Ovary (tissue), 7 donors: ENCODE measurements at regions not wholly inside any gene's neighbourhood (a gene's known extent, or its start where the extent isn't known, plus 50 kb on each side); places are given as distances from the start of the nearest gene placed in this dataset.

Experiments
- DNase-seq, 5 donors: peaks; one replicate each; pipeline ENCODE4 v3.0.0-alpha.2; 2019 to 2020
- H3K27ac ChIP-seq, 2 donors: fragments of 200-600 bp; one replicate each; pipeline versions ENCODE4 v1.5.1 to v1.8.0; 2019 to 2022
- H3K27me3 ChIP-seq: fragments of 200-600 bp; one replicate; pipeline ENCODE4 v1.8.0; 2022
- H3K36me3 ChIP-seq: fragments of 200-600 bp; sonication (generic); one replicate; pipeline ENCODE4 v1.5.1; 2019
- H3K4me1 ChIP-seq: one replicate; pipeline ENCODE4 v1.8.1; 2013; ENCODE audit warnings: mild to moderate bottlenecking, moderate library complexity; ENCODE audit not compliant: insufficient read depth
- H3K4me3 ChIP-seq: fragments of 200-600 bp; sonication (generic); one replicate; pipeline ENCODE4 v1.5.1; 2017
- H3K9me3 ChIP-seq, 2 donors: fragments of 200-600 bp in 1 of 2; sonication (generic) in 1 of 2; one replicate each; pipeline versions ENCODE4 v1.5.1 to v1.8.1; 2013 to 2019; ENCODE audit warnings: mild to moderate bottlenecking in 1 of 2, moderate library complexity in 1 of 2
- EP300 ChIP-seq: sonication (generic); formaldehyde crosslinking; IDR thresholded peaks from one replicate; pipeline ENCODE4 v1.6.1; 2017; ENCODE audit warnings: antibody characterized with exemption
- POLR2A ChIP-seq: fragments of 450-650 bp; IDR thresholded peaks from one replicate; pipeline ENCODE4 v1.6.1; 2017; ENCODE audit warnings: antibody characterized with exemption, mild to moderate bottlenecking, moderate library complexity
- WGBS, 3 donors: extraction: QIAGEN DNeasy Blood & Tissue Kit in 1 of 3; methylation state at CpG; one replicate each; pipeline versions ENCODE4 v1.1.5 to v1.1.7; 2013 to 2017; 5-methylcytosine and 5-hydroxymethylcytosine counted together
- intact Hi-C, 4 donors: fragments of 100-400 bp; cut with DNase I; formaldehyde crosslinking; loops; one replicate each; pipeline versions ENCODE4 v1.11.0 to v1.15.1; 2022 to 2023
- TF ChIP-seq, protein P1 (sequence below), 3 donors: fragments of 450-650 bp in 2 of 3; fragments of 200-600 bp in 1 of 3; IDR thresholded peaks; one replicate each; pipeline versions ENCODE4 v1.5.1 to v1.8.0; 2016 to 2022; ENCODE audit warnings: antibody characterized with exemption in 3 of 3, mild to moderate bottlenecking in 1 of 3
- donor health status: DM: no; HTN: no; CAD: no; lungs with moderate emphysema.
- donor health status: DM: no; HTN: no; CAD: no.
- donor health status: Bipolar disorder and iron deficiency.
- donor health status: DM: no; HTN: no; CAD: no.
- donor health status: DM: yes; HTN: yes; CAD: no.

DNA sequence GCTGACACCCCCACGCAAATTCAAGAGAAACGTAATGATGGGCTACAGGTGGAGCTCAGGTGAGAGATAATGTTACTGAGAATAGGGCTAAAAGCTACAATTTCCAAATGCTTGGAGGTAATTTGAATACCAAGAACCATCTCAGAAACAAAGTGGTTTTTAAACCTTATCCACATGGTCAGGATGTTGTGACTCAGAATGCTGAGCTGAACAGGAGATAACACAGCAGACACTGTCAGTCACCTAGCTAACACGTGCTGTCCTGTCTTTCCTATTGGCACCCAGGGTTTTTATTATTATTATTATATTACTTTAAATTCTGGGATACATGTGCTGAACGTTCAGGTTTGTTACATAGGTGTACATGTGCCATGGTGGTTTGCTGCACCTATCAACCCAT, 233.0 kb upstream of the MAF start:
- no peaks in the 10 kb centered on the region for H3K27me3 ChIP-seq
- intact Hi-C loops = no loop called here
- H3K4me1 ChIP-seq = peaks cover 5% of the 10 kb centered on the region
- WGBS, 3 donors = 55 to 77% (median 74%) methylated on average over 4 of the region's 4 CpGs
- no peak for DNase-seq
- H3K4me3 ChIP-seq = no peak overlapping the region
- H3K9me3 ChIP-seq = no peaks in the 10 kb centered on the region
- no peaks in the 10 kb centered on the region for H3K36me3 ChIP-seq
- no peak overlapping the region for H3K27ac ChIP-seq
- TF ChIP-seq EP300 = no peak
- no peak for TF ChIP-seq POLR2A
- TF ChIP-seq, protein P1, sequence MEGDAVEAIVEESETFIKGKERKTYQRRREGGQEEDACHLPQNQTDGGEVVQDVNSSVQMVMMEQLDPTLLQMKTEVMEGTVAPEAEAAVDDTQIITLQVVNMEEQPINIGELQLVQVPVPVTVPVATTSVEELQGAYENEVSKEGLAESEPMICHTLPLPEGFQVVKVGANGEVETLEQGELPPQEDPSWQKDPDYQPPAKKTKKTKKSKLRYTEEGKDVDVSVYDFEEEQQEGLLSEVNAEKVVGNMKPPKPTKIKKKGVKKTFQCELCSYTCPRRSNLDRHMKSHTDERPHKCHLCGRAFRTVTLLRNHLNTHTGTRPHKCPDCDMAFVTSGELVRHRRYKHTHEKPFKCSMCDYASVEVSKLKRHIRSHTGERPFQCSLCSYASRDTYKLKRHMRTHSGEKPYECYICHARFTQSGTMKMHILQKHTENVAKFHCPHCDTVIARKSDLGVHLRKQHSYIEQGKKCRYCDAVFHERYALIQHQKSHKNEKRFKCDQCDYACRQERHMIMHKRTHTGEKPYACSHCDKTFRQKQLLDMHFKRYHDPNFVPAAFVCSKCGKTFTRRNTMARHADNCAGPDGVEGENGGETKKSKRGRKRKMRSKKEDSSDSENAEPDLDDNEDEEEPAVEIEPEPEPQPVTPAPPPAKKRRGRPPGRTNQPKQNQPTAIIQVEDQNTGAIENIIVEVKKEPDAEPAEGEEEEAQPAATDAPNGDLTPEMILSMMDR (IDR thresholded peaks at IDR 0.05) = no peak

DNA sequence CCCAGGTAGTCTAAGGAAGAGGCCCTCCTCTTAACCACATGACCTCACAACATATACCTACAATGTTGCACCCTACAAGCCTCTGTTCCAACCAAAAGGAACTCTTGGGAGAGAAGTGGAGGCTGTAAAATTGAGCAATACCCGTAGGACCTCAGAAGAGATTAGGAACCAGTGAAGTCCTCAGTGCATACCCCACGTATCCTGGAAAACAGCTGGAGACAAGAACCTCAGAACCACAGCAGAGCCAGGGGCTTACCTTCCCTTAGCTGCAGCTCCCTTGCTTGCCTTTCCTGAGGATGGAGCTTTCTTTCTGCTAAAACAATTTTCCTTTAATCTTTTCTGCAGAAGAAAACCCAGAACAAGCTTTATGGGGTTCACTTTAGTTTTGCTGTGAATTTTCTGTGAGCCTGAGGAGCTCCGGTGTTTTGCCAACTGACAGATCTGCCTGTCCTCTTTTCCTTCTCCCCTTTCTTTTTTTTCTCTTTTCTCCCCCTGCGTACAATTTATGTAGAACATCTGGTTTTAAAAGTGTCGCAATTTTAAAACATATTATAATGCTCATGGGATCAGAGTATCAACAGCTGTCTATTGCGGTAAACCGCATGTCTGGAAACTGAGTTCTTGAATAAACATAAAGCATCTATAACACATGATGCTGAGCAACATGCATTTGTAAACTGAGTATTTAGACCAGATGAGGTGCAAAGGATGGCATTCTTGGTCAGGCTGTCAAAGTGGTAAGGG, 226.4 kb upstream of the MAF start:
- no peaks in the 10 kb centered on the region for H3K36me3 ChIP-seq
- H3K4me3 ChIP-seq = no peak overlapping the region
- 44 to 71% (median 63%) methylated on average over 7 of the region's 7 CpGs for WGBS, 3 donors
- H3K27ac ChIP-seq = no peak overlapping the region
- DNase-seq = no peak
- no peaks in the 10 kb centered on the region for H3K9me3 ChIP-seq
- intact Hi-C loops = no loop called here
- no peaks in the 10 kb centered on the region for H3K4me1 ChIP-seq
- TF ChIP-seq EP300 (no peak), POLR2A (no peak)
- TF ChIP-seq, protein P1 (IDR thresholded peaks at IDR 0.05) = no peak
- no peaks in the 10 kb centered on the region for H3K27me3 ChIP-seq

- Histone ChIP-seq H3K36me3 (no peaks in the 10 kb centered on the region), H3K27ac (no peak overlapping the region), H3K27me3 (no peaks in the 10 kb centered on the region), H3K9me3 (no peaks in the 10 kb centered on the region), H3K4me3 (no peak overlapping the region), H3K4me1 (no peaks in the 10 kb centered on the region)
- intact Hi-C loops = no loop called here
- TF ChIP-seq EP300 = no peak
- TF ChIP-seq POLR2A = no peak
- TF ChIP-seq, protein P1 (IDR thresholded peaks at IDR 0.05) = no peak
- no peak for DNase-seq
- WGBS, 3 donors = 92 to 98% (median 92%) methylated on average over 1 of the region's 1 CpG
These were observed 224.5 kb upstream of the MAF start for GRCh38 chr16:79825002-79825401.

- Histone ChIP-seq H3K27me3 (no peaks in the 10 kb centered on the region), H3K9me3 (no peaks in the 10 kb centered on the region), H3K36me3 (no peaks in the 10 kb centered on the region), H3K4me1 (no peaks in the 10 kb centered on the region), H3K4me3 (no peak overlapping the region), H3K27ac (no peak overlapping the region)
- intact Hi-C loops = no loop called here
- no peak for DNase-seq
- 51 to 80% (median 60%) methylated on average over 2 of the region's 2 CpGs for WGBS, 3 donors
- no peak for TF ChIP-seq POLR2A
- TF ChIP-seq EP300 = no peak
- TF ChIP-seq, protein P1 (IDR thresholded peaks at IDR 0.05) = no peak
These were observed 223.1 kb upstream of the MAF start for GRCh38 chr16:79823639-79824038.
